T follicular helper cell (primary cell): ENCODE measurements at regions not wholly inside any gene's neighbourhood (a gene's known extent, or its start where the extent isn't known, plus 50 kb on each side); places are given as distances from the start of the nearest gene placed in this dataset.

ENCODE experiments used
- DNase-seq: peaks from one replicate; pipeline ENCODE4 v3.0.0-alpha.2; 2020; ENCODE audit warnings: low read depth

- no peak for DNase-seq
Measured at GRCh38 chr21:35644523-35644922, 415.8 kb downstream of the SETD4 start.

- DNase-seq = no peak
Measured at GRCh38 chr21:35643176-35643575, 417.1 kb downstream of the SETD4 start.

- no peak for DNase-seq
Measured at GRCh38 chr21:35641271-35642016, 418.9 kb downstream of the SETD4 start.

GRCh38 chr21:35637431-35637830 is 422.9 kb downstream of the SETD4 start:
- DNase-seq = no peak

- no peak for DNase-seq
Measured at GRCh38 chr21:35635994-35636393, 424.3 kb downstream of the SETD4 start.

- DNase-seq = no peak
Measured at GRCh38 chr21:35635261-35635660, 425.1 kb downstream of the SETD4 start.

GRCh38 chr21:35633501-35633900 is 426.8 kb downstream of the SETD4 start:
- no peak for DNase-seq

- DNase-seq = no peak
Measured at GRCh38 chr21:35632711-35633110, 427.6 kb downstream of the SETD4 start.

- DNase-seq = no peak
Measured at GRCh38 chr21:35628316-35628715, 432.0 kb downstream of the SETD4 start.

- no peak for DNase-seq
Measured at GRCh38 chr21:35627462-35627861, 432.9 kb downstream of the SETD4 start.

- no peak for DNase-seq
Measured at GRCh38 chr21:35625576-35625975, 434.8 kb downstream of the SETD4 start.

GRCh38 chr21:35624901-35625300 is 435.4 kb downstream of the SETD4 start:
- no peak for DNase-seq

- no peak for DNase-seq
Measured at GRCh38 chr21:35622612-35623011, 437.7 kb downstream of the SETD4 start.

- no peak for DNase-seq
Measured at GRCh38 chr21:35619184-35619583, 441.1 kb downstream of the SETD4 start.

GRCh38 chr21:35617491-35617890 is 442.8 kb downstream of the SETD4 start:
- DNase-seq = no peak

- no peak for DNase-seq
Measured at GRCh38 chr21:35616090-35616489, 444.2 kb downstream of the SETD4 start.

- DNase-seq = no peak
Measured at GRCh38 chr21:35615325-35615724, 445.0 kb downstream of the SETD4 start.

GRCh38 chr21:35614396-35614921 is 445.9 kb downstream of the SETD4 start:
- DNase-seq = no peak

- DNase-seq = no peak
Measured at GRCh38 chr21:35611708-35612132, 448.6 kb downstream of the SETD4 start.

- no peak for DNase-seq
Measured at GRCh38 chr21:35609263-35609662, 451.1 kb downstream of the SETD4 start.

- no peak for DNase-seq
Measured at GRCh38 chr21:35607406-35607805, 452.9 kb downstream of the SETD4 start.

GRCh38 chr21:35606578-35606977 is 453.7 kb downstream of the SETD4 start:
- DNase-seq = no peak

GRCh38 chr21:35606146-35606545 is 454.2 kb downstream of the SETD4 start:
- no peak for DNase-seq

GRCh38 chr21:35603494-35603893 is 456.8 kb downstream of the SETD4 start:
- DNase-seq = no peak
